ENCODE measurements at regions not wholly inside any gene's neighbourhood (a gene's known extent, or its start where the extent isn't known, plus 50 kb on each side); places are given as distances from the start of the nearest gene placed in this dataset.

- Histone ChIP-seq H3K4me1 (ENCODE audit: control insufficient read depth in 4 of 4, insufficient read depth in 4 of 4, low read length in 3 of 4) (no peaks in the 10 kb centered on the region), H3K9ac (ENCODE audit: low read depth in 1 of 2, low read length in 2 of 2) (no peak overlapping the region), H3K36me3 (ENCODE audit: control insufficient read depth in 4 of 4, insufficient read depth in 3 of 4, low read depth in 1 of 4, low read length in 3 of 4) (no peaks in the 10 kb centered on the region), H3K27me3 (ENCODE audit: control insufficient read depth in 4 of 4, insufficient read depth in 4 of 4, low read length in 3 of 4) (no peaks in the 10 kb centered on the region), H3K4me3 (ENCODE audit: low read depth in 1 of 3, low read length in 3 of 3) (no peak overlapping the region), H3K9me3 (ENCODE audit: control insufficient read depth in 4 of 4, low read length in 3 of 4) (no peaks in the 10 kb centered on the region), H3K27ac (ENCODE audit: low read depth in 1 of 2, low read length in 2 of 2) (no peak overlapping the region)
- DNase-seq (ENCODE audit: low spot score), result no peak
- TF ChIP-seq SP1 (IDR thresholded peaks at IDR 0.05) (no peak), RXRA (IDR thresholded peaks at IDR 0.05) (no peak), TAF1 (conservative IDR thresholded peaks at IDR 0.05) (no peak)
- TF ChIP-seq, protein P1, sequence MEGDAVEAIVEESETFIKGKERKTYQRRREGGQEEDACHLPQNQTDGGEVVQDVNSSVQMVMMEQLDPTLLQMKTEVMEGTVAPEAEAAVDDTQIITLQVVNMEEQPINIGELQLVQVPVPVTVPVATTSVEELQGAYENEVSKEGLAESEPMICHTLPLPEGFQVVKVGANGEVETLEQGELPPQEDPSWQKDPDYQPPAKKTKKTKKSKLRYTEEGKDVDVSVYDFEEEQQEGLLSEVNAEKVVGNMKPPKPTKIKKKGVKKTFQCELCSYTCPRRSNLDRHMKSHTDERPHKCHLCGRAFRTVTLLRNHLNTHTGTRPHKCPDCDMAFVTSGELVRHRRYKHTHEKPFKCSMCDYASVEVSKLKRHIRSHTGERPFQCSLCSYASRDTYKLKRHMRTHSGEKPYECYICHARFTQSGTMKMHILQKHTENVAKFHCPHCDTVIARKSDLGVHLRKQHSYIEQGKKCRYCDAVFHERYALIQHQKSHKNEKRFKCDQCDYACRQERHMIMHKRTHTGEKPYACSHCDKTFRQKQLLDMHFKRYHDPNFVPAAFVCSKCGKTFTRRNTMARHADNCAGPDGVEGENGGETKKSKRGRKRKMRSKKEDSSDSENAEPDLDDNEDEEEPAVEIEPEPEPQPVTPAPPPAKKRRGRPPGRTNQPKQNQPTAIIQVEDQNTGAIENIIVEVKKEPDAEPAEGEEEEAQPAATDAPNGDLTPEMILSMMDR (IDR thresholded peaks at IDR 0.05; ENCODE audit: low read depth, low read length, missing input control), result no peak
These were observed 846.0 kb upstream of the LRFN5 start for GRCh38 chr14:40760704-40761103.

DNA sequence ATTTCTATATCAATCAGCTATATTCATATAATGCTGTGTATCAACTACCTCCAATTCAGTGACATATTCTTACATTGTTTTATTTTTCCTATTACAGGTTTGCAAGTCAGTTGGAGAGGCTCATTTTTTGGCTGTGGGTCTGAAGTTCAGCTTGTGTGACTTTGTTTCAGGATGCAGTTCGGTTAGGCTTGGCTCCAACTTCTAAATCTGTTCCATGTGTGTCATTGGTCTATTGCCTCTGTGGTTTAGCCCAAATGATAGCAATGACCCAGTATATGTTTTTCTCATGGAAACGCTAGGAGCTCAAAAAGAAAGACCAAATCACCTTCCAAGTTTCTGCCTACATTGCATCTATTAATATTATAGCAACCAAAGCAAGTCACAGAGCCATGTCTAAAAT lies 848.6 kb upstream of the LRFN5 start:
- Histone ChIP-seq H3K9me3 (ENCODE audit: control insufficient read depth in 4 of 4, low read length in 3 of 4) (peaks cover 0 to 6% (median 0%) of the 10 kb centered on the region in 4 donors), H3K27me3 (ENCODE audit: control insufficient read depth in 4 of 4, insufficient read depth in 4 of 4, low read length in 3 of 4) (no peaks in the 10 kb centered on the region), H3K4me3 (ENCODE audit: low read depth in 1 of 3, low read length in 3 of 3) (no peak overlapping the region), H3K9ac (ENCODE audit: low read depth in 1 of 2, low read length in 2 of 2) (no peak overlapping the region), H3K36me3 (ENCODE audit: control insufficient read depth in 4 of 4, insufficient read depth in 3 of 4, low read depth in 1 of 4, low read length in 3 of 4) (no peaks in the 10 kb centered on the region), H3K27ac (ENCODE audit: low read depth in 1 of 2, low read length in 2 of 2) (no peak overlapping the region), H3K4me1 (ENCODE audit: control insufficient read depth in 4 of 4, insufficient read depth in 4 of 4, low read length in 3 of 4) (no peaks in the 10 kb centered on the region)
- DNase-seq (ENCODE audit: low spot score), result no peak
- WGBS, result 73% methylated on average over 2 of the region's 2 CpGs
- TF ChIP-seq REST (IDR thresholded peaks at IDR 0.05), result no peak
- TF ChIP-seq, protein P1 (IDR thresholded peaks at IDR 0.05; ENCODE audit: low read depth, low read length, missing input control), result no peak
- no peak for TF ChIP-seq HNF4G (IDR thresholded peaks at IDR 0.05)
- no peak for TF ChIP-seq HNF4A (conservative IDR thresholded peaks at IDR 0.05)
- no peak for TF ChIP-seq RXRA (IDR thresholded peaks at IDR 0.05)
- TF ChIP-seq NR2F2 (IDR thresholded peaks at IDR 0.05), result no peak
- no peak for TF ChIP-seq ZBTB33 (IDR thresholded peaks at IDR 0.05)
- TF ChIP-seq FOXA2 (IDR thresholded peaks at IDR 0.05), result no peak
- TF ChIP-seq TAF1 (conservative IDR thresholded peaks at IDR 0.05), result no peak
- TF ChIP-seq GABPA (IDR thresholded peaks at IDR 0.05 in 1 of 2, conservative IDR thresholded peaks at IDR 0.05 in 1 of 2), result no peak
- no peak for TF ChIP-seq RAD21 (IDR thresholded peaks at IDR 0.05)
- no peak for TF ChIP-seq JUND (IDR thresholded peaks at IDR 0.05)
- TF ChIP-seq, protein P2, sequence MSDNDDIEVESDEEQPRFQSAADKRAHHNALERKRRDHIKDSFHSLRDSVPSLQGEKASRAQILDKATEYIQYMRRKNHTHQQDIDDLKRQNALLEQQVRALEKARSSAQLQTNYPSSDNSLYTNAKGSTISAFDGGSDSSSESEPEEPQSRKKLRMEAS (IDR thresholded peaks at IDR 0.05), result no peak
